Retina (tissue), 1 donor: ENCODE measurements at regions not wholly inside any gene's neighbourhood (a gene's known extent, or its start where the extent isn't known, plus 50 kb on each side); places are given as distances from the start of the nearest gene placed in this dataset.
"Not testable (repeated sequence)": the region's sequence is repeated elsewhere in the genome, so short reads cannot be mapped to it uniquely, and the experiment has no call there.

Source experiments
- DNase-seq: peaks from one replicate; pipeline ENCODE4 v3.0.0-alpha.2; 2016

- no peak for DNase-seq
Measured at GRCh38 chr4:120290553-120290952, 223.9 kb upstream of the MAD2L1 start.

DNA sequence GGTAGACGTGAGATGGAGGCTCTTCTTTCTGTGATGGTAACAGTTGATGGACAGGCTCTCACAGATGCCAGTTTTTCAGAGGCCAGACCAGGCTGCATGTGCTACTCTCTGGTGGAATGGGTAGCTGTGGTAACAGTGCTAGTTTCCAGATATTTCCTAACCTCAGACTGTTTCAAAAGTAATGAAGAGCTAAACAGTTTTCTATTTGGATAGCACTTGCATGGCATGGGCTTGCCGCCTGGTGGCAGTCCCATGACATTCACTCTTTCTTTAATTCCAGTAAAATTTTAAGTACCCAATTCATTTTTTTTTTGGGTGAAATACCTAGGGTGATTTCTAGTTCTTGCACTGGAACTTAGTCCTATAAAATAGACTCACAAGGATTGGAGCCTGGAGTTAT, 220.2 kb upstream of the MAD2L1 start:
- no peak for DNase-seq

DNA sequence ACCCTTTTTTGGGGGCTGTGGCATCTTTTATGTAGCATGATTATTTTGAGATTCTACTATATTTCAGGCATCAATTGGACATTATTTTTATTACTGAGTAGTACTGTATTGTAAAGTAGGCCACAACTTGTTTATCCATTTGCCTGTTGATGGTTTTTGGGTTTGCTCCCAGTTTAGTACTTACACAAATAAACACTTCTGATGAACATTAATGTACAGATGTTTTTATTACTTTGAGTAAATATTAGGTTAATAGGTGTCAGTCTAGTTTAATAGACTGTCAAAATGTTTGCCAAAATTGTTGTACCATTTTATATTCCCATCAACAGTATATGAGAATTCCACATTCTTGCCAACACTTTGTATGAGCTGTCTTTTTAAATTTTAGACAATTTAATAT, 214.9 kb upstream of the MAD2L1 start:
- DNase-seq: no peak

DNA sequence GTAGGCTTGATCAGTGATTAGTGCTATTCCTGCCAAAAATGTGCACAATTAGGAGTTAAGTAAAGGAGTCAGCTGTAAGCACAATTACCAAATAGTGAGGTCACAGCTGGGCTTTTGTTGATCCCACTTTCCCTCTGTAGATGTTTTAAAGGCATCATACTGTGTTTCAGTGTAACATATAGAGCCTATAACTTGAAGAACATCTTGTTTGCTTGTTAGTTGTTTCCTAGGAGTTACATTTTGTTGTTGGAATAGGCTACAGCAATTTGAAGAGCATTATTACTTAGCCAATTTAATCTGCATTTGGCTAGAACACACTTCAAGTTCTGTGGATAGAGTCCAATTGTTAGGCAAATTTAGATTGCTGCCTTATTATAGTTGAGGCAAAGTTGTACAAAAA, 210.7 kb upstream of the MAD2L1 start:
- no peak for DNase-seq

DNA sequence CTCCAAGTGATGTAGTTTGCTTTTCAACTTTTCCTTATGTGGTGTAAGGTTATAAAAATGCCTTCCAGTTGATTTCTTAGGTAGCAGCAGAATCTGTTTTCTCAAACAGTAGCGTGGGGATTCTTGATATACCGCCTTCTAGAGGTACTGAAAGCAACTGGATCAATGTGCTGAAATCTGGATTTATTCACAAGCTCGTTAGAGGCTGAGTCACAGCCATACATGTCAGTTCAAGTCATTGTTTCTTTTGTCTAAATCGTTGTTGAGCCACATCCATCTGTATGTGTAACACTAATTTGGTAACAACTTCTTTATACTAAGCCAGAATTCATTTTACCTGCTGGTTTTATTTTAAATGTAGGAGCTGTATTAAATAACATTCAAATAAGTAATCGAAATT, 200.0 kb upstream of the MAD2L1 start:
- no peak for DNase-seq

GRCh38 chr4:120263618-120264017, 197.0 kb upstream of the MAD2L1 start:
- no peak for DNase-seq

GRCh38 chr4:120261117-120261516, 194.5 kb upstream of the MAD2L1 start:
- no peak for DNase-seq

GRCh38 chr4:120256112-120256775, 189.6 kb upstream of the MAD2L1 start:
- DNase-seq: not testable (repeated sequence)

GRCh38 chr4:120238277-120238973, 171.8 kb upstream of the MAD2L1 start:
- DNase-seq: no peak

DNA sequence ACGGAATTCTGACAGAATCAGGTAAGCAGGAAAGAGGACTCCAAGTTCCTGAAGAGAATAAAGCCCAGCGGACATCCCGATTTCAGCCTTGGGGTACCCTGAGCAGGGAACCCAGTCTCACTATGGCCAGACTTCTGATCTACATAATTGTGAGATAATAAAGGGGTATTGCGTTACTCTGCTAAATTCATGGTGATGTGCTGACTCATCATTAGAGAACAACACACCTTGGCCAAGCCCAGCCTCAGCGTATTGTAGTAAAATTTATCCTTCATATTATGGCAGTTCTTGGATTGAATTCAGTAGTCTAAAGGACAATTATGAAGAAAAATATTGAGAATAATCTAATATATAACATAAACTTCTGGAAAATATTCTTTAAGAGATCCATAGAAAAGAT, 170.2 kb upstream of the MAD2L1 start:
- DNase-seq: no peak

DNA sequence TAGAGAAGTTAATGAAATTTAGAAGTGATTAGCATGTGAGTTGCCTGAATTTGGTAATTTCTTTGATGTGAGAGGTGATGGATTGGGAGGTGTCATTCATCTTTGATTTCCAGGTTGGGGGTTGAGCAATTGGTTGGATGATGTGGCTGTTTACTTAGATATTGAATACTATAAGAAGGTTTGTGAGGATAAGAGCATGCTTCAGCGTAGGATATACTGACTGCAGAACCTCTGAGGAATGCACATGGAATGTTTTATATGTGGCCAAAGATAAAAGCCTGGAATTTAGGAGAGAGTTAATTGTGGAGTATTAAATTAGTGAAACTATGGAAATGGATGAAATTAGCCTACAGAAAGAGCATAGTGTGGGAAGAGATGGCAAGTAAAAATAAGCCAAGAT, 165.4 kb upstream of the MAD2L1 start:
- no peak for DNase-seq

DNA sequence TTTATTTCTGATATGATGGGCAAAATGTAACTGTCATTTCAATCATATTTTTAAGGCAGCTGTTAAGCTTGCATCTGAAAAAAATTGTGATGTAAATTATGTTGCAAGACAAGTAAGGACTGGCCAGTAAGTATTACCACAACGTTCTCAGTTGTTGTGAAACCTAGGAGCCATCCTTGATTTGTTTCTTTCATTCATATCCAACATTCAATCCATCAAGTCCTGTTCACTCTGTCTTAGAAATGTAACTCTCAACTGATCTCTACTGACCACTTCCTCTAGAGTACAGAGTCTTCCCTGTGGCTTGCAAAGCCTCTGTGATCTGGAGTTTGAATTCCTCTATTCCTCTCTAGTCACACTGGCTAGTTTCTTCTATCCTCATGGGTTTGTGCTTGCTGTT, 161.4 kb upstream of the MAD2L1 start:
- no peak for DNase-seq

- DNase-seq: no peak
Measured at GRCh38 chr4:120227554-120227953, 160.9 kb upstream of the MAD2L1 start.

DNA sequence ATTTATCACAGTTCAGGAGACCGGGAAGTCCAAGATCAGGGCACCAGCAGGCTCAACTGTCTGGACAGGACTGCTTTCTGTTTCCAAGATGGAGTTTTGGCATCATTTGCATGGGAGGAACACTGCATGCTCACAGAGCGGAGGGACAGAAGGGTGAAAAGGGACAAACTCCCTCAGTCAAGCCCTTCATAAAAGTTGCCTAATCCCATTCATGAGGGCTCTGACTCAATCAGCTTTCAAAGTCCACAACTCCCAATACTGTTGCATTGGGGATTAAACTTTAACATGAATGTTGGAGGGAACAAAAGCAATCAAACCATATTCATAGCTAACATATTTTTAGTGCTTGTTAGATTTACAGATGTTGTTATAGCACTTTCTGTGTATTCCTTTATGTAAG, 158.9 kb upstream of the MAD2L1 start:
- DNase-seq: no peak

- no peak for DNase-seq
Measured at GRCh38 chr4:120218981-120219380, 152.3 kb upstream of the MAD2L1 start.

DNA sequence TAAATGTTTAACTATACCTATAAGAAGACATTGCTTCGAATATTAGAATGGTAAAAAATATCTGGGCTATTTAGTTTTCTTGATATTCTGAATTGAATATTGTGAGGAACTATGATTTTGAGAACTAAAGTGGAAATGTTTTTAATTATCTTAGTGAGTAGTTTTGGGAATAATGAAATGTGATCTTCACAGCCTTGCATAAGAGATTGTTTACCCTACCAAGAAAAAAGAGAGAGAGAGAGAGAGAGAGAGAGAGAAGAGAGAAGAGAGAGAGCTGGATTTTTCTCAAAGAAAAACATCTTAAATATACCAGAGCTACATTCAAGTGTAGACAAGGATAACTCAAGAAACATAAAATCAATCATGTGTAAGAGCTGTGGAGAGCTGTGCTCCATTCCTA, 148.7 kb upstream of the MAD2L1 start:
- DNase-seq: no peak

GRCh38 chr4:120211408-120212015, 144.9 kb upstream of the MAD2L1 start:
- no peak for DNase-seq

DNA sequence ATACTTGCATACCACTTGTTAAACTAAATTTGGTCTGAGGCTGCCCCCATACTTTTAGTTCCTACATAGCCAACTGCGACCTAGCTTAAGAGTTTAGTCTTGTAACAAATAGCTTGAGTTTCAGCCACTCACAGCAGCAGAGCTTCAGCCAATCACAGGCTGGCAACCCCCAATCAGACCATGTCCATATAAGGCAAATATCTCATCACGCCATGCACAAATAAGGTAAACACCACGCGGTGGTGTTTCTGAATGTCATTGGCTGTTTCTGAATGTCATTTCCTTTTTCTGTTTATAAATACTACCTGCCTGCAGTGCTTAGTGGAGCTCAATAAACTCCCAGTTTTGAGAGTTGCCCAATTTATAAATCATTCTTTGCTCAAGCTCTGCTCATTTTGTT, 143.1 kb upstream of the MAD2L1 start:
- DNase-seq: no peak

GRCh38 chr4:120207021-120207420, 140.4 kb upstream of the MAD2L1 start:
- DNase-seq: no peak

- DNase-seq: no peak
Measured at GRCh38 chr4:120202222-120202621, 135.6 kb upstream of the MAD2L1 start.

GRCh38 chr4:120200573-120201110, 134.0 kb upstream of the MAD2L1 start:
- not testable (repeated sequence) for DNase-seq

DNA sequence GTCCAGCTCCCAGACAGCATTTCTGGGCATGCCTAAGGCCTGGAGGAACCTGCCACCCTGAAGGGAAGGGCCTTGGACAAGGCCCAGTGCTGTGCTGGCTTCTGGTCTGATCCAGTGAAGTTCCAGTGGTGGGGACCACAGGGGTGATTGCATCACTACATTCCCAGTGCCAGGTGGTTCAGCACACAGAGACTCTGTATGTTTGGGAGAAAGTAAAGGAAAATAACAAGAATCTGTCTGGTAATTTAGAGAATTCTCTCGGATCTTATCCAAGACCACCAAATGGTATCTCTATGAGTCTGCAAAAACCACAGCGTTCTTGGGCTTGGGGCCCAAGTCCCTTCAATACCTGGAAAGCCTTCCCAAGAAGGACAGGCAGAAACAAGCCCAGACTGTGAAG, 131.8 kb upstream of the MAD2L1 start:
- no peak for DNase-seq

GRCh38 chr4:120177603-120178002, 111.0 kb upstream of the MAD2L1 start:
- DNase-seq: no peak

DNA sequence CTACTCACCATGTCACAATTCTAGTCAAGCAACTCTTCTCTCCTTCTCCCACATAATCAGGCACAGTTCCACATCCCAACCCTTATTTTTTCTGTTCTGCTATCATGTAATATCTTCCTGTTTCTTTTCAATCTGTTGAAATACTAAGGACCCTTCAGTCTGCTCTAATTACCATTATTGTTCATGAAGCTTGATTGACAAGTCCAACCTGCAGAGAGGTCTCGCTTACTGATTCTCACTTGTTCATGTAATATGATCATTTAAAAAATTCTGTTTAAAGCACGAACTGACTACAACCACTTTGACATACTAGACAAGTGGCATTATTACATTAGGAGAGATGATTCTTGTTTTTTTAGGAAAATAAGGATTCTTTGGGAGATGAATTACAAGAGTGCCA, 108.6 kb upstream of the MAD2L1 start:
- no peak for DNase-seq
